RPMI8226 (cell line): ENCODE measurements at regions not wholly inside any gene's neighbourhood (a gene's known extent, or its start where the extent isn't known, plus 50 kb on each side); places are given as distances from the start of the nearest gene placed in this dataset.
A peak's percentile ranks its signal among the peaks of the same experiment; 100 is the strongest.

Experiments
- DNase-seq: peaks from one replicate; pipeline ENCODE4 v3.0.0-alpha.2; 2015

GRCh38 chr2:207464007-207464406 lies 65.8 kb upstream of the CREB1 start:
- no peak for DNase-seq

GRCh38 chr2:207465894-207466293 lies 63.9 kb upstream of the CREB1 start:
- no peak for DNase-seq

- no peak for DNase-seq
These were observed 61.9 kb upstream of the CREB1 start for GRCh38 chr2:207467716-207468347.

GRCh38 chr2:207468488-207468887 lies 61.3 kb upstream of the CREB1 start:
- DNase-seq = no peak

GRCh38 chr2:207469451-207469850 lies 60.3 kb upstream of the CREB1 start:
- no peak for DNase-seq

- DNase-seq = no peak
These were observed 59.6 kb upstream of the CREB1 start for GRCh38 chr2:207469943-207470729.

- DNase-seq = no peak
These were observed 58.5 kb upstream of the CREB1 start for GRCh38 chr2:207471261-207471660.

- DNase-seq = no peak
These were observed 57.3 kb upstream of the CREB1 start for GRCh38 chr2:207472343-207473048.

- DNase-seq = peak; percentile 63
These were observed 56.5 kb upstream of the CREB1 start for GRCh38 chr2:207473049-207473930.

GRCh38 chr2:207473931-207474235 lies 55.9 kb upstream of the CREB1 start:
- DNase-seq = no peak

- DNase-seq = peak; percentile 52
These were observed 54.8 kb upstream of the CREB1 start for GRCh38 chr2:207474863-207475485.

- DNase-seq = no peak
These were observed 54.2 kb upstream of the CREB1 start for GRCh38 chr2:207475546-207475945.

GRCh38 chr2:207477896-207478295 lies 51.9 kb upstream of the CREB1 start:
- DNase-seq = no peak

GRCh38 chr2:207478572-207478971 lies 51.2 kb upstream of the CREB1 start:
- DNase-seq = no peak

- DNase-seq = no peak
These were observed 50.5 kb upstream of the CREB1 start for GRCh38 chr2:207479198-207479785.
